SJSA1 (cell line): ENCODE measurements at regions not wholly inside any gene's neighbourhood (a gene's known extent, or its start where the extent isn't known, plus 50 kb on each side); places are given as distances from the start of the nearest gene placed in this dataset.
"Not testable (repeated sequence)": the region's sequence is repeated elsewhere in the genome, so short reads cannot be mapped to it uniquely, and the experiment has no call there.

ENCODE experiments used
- DNase-seq, 2 experiments: peaks; one replicate each; pipeline ENCODE4 v3.0.0-alpha.2; 2015 to 2020; ENCODE audit warnings: low spot score in 2 of 2, low read depth in 1 of 2
- H3K27ac ChIP-seq: fragments of 250-450 bp; sonication (Bioruptor Pico); 2 replicates; pipeline ENCODE4 v1.5.1; 2020; ENCODE audit warnings: mild to moderate bottlenecking, moderate library complexity
- H3K27me3 ChIP-seq: fragments of 250-450 bp; sonication (Bioruptor Pico); replicated peaks from 2 replicates; pipeline ENCODE4 v1.5.1; 2020; ENCODE audit warnings: mild to moderate bottlenecking, moderate library complexity
- H3K36me3 ChIP-seq: fragments of 250-450 bp; sonication (Bioruptor Pico); 2 replicates; pipeline ENCODE4 v1.5.1; 2020; ENCODE audit warnings: mild to moderate bottlenecking
- H3K4me1 ChIP-seq: fragments of 250-450 bp; sonication (Bioruptor Pico); replicated peaks from 2 replicates; pipeline ENCODE4 v1.6.1; 2021; ENCODE audit warnings: mild to moderate bottlenecking
- H3K4me3 ChIP-seq: fragments of 250-450 bp; sonication (Bioruptor Pico); 2 replicates; pipeline ENCODE4 v1.5.1; 2020; ENCODE audit warnings: mild to moderate bottlenecking
- H3K9me3 ChIP-seq: fragments of 250-450 bp; sonication (Bioruptor Pico); replicated peaks from 2 replicates; pipeline ENCODE4 v1.5.1; 2020; ENCODE audit warnings: mild to moderate bottlenecking

DNA sequence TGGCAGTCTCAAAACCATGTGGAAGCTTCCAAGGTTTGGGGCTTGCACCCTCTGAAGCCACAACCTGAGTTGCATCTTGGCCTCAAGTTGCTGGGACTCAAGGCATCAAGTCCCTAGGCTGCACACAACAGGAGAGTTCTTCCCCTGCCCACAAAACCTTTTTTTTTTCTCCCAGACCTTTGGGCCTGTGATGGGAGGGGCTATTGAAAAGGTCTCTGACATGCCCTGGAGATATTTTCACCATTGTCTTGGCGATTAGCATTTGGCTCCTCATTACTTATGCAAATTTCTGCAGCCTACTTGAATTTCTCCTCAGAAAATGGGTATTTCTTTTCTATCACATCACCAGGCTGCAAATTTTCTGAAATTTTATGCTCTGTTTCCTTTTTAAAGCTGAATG lies 349.5 kb upstream of the EDA2R start:
- no peak overlapping the region for H3K27ac ChIP-seq
- H3K36me3 ChIP-seq: no peaks in the 10 kb centered on the region
- no peaks in the 10 kb centered on the region for H3K27me3 ChIP-seq
- DNase-seq: no peak
- no peak overlapping the region for H3K4me3 ChIP-seq
- no peaks in the 10 kb centered on the region for H3K9me3 ChIP-seq
- H3K4me1 ChIP-seq: no peaks in the 10 kb centered on the region

DNA sequence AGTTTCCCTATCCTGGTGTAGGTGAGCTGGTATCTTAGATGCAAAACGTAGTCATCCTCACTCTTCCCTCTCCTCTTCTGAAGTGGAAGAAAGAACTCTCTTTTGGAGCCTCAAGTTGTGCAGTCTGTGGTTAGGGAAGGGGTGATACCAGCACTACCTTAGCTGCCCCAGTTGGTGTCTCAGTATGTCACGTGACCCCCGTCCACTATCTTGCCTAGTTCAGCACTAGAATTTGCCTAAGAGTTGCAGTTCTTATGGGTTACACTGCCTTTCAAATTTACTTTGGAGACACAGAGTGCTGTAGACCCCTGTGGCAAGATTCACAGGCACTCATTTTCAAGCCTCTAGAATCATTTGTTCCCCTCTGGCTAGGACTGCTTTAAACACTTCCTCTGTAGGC lies 322.8 kb upstream of the EDA2R start:
- Histone ChIP-seq H3K27me3 (no peaks in the 10 kb centered on the region), H3K36me3 (no peaks in the 10 kb centered on the region), H3K27ac (no peak overlapping the region), H3K4me3 (no peak overlapping the region), H3K9me3 (no peaks in the 10 kb centered on the region), H3K4me1 (no peaks in the 10 kb centered on the region)
- DNase-seq: no peak

DNA sequence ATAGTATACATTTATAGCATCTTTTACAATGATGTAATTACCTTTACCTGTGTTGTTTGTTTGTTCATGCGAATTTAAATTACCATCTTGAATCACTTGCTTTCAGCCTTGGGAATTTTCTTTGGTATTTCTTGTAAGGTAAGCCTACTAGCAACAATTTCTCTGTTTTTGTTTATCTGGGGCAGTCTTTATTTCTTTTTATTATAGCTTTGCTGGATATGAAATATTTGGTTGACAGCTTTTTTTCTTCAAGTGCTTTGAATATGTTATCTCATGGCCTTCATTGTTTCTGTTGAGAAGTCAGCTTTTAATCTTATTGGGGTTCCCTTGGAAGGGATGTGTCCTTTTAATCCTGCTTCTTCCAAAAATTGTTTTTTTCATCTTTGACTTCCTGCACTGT lies 292.8 kb upstream of the EDA2R start:
- DNase-seq: no peak
- no peaks in the 10 kb centered on the region for H3K36me3 ChIP-seq
- no peaks in the 10 kb centered on the region for H3K4me1 ChIP-seq
- no peaks in the 10 kb centered on the region for H3K27me3 ChIP-seq
- H3K9me3 ChIP-seq: no peaks in the 10 kb centered on the region
- H3K4me3 ChIP-seq: no peak overlapping the region
- H3K27ac ChIP-seq: no peak overlapping the region

DNA sequence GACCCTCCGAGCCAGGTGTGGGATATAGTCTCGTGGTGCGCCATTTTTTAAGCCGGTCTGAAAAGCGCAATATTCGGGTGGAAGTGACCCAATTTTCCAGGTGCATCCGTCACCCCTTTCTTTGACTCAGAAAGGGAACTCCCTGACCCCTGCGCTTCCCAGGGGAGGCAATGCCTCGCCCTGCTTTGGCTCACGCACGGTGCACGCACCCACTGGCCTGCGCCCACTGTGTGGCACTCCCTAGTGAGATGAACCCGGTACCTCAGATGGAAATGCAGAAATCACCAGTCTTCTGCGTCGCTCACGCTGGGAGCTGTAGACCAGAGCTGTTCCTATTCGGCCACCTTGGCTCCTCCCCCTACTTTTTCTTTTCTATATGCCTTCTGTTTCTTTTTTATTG lies 291.6 kb upstream of the EDA2R start:
- H3K27me3 ChIP-seq, H3K27ac ChIP-seq, H3K36me3 ChIP-seq, H3K4me1 ChIP-seq, DNase-seq, H3K4me3 ChIP-seq, H3K9me3 ChIP-seq: not testable (repeated sequence)

DNA sequence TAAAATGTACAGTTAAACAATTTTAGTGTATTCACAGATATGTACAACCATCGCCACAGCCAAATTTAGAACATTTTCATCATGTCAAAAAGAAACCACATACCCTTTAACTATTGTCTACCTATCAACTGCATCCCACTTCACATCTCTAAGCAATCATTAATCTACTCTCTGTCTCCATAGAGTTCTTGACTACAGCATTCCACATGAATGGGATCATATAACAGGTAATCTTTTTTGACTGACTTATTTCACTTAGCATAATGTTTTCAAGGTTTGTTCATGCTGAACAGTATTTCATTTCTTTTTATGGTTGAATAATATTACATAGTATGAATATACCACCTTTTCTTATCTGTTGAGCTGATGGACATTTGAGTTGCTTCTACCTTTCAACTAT lies 281.4 kb upstream of the EDA2R start:
- DNase-seq: no peak

DNA sequence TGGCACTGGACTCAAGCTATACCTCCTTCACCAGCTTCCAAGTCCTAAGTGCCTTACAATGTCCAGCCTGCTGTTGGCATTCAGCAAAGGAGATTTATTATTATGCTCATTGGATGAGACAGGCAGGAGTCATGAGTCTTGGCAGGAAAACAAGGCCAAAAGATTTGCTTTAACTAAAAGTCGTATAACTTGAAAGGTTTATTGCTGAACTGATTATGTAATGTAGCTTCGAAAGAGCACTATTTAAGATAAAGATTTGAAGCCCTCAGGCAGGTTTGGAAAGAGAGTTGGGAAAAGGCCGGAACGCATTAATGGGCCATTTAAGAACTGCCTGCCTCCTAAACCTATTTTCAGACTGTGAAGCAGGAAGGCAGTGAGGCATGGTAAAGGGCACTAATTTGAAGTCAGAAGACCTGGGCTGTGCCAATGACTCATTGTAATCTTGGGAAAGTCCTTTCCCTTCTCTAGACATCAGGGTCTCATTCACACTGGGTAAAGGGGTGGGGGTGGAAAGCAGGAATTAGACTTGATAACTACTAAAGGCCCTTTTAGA lies 280.5 kb upstream of the EDA2R start:
- Histone ChIP-seq H3K4me3 (no peak overlapping the region), H3K36me3 (no peaks in the 10 kb centered on the region), H3K27me3 (no peaks in the 10 kb centered on the region), H3K4me1 (no peaks in the 10 kb centered on the region), H3K9me3 (no peaks in the 10 kb centered on the region), H3K27ac (no peak overlapping the region)
- DNase-seq: no peak

More for the DNA sequence above, 281.4 kb upstream of the EDA2R start:
- Histone ChIP-seq H3K4me1 (no peaks in the 10 kb centered on the region), H3K27me3 (no peaks in the 10 kb centered on the region), H3K36me3 (no peaks in the 10 kb centered on the region), H3K9me3 (no peaks in the 10 kb centered on the region), H3K27ac (no peak overlapping the region), H3K4me3 (no peak overlapping the region)

DNA sequence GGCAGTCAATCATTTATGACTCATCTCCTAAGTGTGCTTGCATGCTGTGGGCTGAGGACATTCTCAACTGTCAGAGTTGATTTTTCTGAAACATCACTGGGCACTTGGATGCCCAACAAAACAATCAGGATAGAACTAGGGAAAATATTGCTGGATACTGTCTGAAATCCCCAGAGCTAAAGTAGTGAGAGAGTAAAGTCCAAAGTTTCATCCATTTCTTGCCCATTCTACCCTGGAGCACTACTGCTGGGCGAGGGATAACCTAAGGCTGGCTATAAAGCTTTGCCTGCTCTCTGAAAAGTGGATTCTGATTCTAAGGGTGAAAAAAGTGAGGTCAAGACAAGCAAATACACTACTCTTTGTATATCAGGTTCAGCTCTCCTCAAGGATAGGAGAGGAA lies 279.6 kb upstream of the EDA2R start:
- H3K4me3 ChIP-seq: no peak overlapping the region
- no peaks in the 10 kb centered on the region for H3K4me1 ChIP-seq
- H3K9me3 ChIP-seq: no peaks in the 10 kb centered on the region
- no peaks in the 10 kb centered on the region for H3K27me3 ChIP-seq
- no peaks in the 10 kb centered on the region for H3K36me3 ChIP-seq
- no peak overlapping the region for H3K27ac ChIP-seq
- no peak for DNase-seq

DNA sequence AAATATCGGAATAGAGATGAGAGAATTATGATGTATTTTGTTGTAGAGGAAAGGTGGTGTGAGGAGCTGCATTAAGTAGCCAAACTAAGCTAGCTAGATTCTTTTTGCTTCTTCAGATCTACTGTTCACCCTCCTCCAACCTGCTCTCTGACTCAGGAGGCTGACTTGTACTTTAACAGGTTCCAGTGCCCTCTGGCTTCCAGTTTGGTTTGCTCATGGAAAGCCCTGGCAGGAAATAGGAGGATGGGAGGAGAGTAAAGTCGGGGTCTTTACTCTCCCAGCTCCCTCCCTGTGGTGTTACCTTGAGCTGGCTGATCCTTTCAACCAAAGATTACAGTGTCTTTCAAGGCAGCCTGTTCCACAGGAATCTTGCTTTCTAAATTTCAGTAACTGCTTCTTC lies 277.0 kb upstream of the EDA2R start:
- Histone ChIP-seq H3K27me3 (no peaks in the 10 kb centered on the region), H3K27ac (no peak overlapping the region), H3K9me3 (no peaks in the 10 kb centered on the region), H3K36me3 (no peaks in the 10 kb centered on the region), H3K4me3 (no peak overlapping the region), H3K4me1 (no peaks in the 10 kb centered on the region)
- no peak for DNase-seq

DNA sequence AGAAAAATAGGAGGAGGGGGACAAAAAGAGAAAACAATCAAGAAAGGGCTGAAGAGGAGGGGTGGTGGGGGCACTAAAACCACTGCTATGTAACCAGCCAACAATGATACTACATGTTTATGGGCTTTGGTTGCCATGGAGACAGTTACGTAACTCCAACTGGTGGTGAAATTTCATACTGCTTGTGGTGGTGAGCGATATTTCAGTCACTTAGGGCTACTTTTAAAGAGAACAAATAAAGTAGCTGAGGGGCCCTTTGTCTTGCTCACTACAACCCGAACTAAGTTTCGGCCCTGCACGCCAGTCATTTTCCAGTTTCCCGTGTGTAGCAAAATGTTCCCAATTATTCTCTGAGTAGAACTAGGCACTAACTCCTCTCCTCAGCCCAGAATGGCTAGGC lies 275.2 kb upstream of the EDA2R start:
- Histone ChIP-seq H3K4me1 (no peaks in the 10 kb centered on the region), H3K27ac (no peak overlapping the region), H3K4me3 (no peak overlapping the region), H3K27me3 (no peaks in the 10 kb centered on the region), H3K9me3 (no peaks in the 10 kb centered on the region), H3K36me3 (no peaks in the 10 kb centered on the region)
- no peak for DNase-seq

DNA sequence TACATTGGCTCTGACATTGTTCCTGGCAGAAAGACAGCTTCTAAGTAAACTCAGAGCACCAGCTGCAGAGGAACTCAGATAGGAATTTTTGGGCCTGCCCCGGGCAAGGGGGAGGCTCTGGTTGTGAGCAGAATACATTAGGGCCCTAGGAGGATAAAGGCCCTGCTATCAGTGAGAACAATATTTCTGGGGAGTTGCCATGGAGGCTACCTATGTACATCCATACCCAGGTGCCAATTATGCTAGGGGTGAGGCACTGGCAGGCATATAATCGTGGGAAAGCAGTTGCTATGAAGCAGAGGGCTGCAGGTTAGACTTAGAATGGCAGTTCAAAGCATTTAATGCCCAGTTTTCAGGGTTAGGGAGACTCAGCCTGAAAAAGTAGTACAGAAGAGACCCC lies 273.5 kb upstream of the EDA2R start:
- no peaks in the 10 kb centered on the region for H3K27me3 ChIP-seq
- H3K27ac ChIP-seq: no peak overlapping the region
- H3K4me3 ChIP-seq: no peak overlapping the region
- no peaks in the 10 kb centered on the region for H3K36me3 ChIP-seq
- H3K9me3 ChIP-seq: no peaks in the 10 kb centered on the region
- DNase-seq: no peak
- H3K4me1 ChIP-seq: no peaks in the 10 kb centered on the region

DNA sequence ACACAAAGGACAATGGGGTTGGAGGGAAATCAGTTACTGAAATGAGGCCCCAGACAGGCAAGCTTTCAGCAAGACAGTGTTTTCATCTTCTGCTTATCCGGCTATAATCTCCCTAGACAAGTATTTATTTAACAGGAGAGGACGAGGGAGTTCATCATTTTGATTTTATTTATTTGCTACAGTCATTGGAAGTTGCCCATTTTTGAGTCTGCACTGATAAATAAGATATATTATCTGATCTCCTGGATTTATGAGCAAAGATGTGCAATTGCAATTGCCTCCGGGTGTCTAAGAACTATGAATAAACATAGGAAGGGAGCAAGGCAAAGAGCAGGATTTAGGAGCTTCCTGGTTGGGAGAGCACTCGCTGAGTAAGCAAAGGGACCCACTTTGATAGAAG lies 263.2 kb upstream of the EDA2R start:
- no peak overlapping the region for H3K27ac ChIP-seq

DNA sequence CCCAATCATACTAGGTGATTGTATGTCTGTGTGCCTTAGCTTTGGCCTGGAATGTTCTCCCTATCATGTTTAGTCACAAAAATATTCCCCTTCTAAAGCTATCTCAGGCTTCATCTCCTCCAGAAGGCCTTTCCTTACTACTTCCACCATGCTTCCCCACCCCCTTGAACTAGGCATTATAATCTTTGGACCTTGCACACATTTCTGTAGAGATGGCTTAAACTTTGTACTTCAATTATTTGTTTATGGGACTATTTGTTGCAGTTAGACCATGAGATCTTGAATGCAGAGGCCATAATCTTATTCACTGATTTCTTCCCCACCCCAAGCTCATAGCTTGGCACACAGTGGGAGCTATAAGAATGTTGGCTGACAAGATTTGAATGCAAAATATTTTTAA lies 262.0 kb upstream of the EDA2R start:
- Histone ChIP-seq H3K27ac (no peak overlapping the region), H3K4me1 (no peaks in the 10 kb centered on the region), H3K4me3 (no peak overlapping the region), H3K9me3 (no peaks in the 10 kb centered on the region), H3K27me3 (no peaks in the 10 kb centered on the region), H3K36me3 (no peaks in the 10 kb centered on the region)
- DNase-seq: no peak

More for the DNA sequence above, 263.2 kb upstream of the EDA2R start:
- DNase-seq: no peak
- H3K4me3 ChIP-seq: no peak overlapping the region
- H3K4me1 ChIP-seq: no peaks in the 10 kb centered on the region
- H3K27me3 ChIP-seq: no peaks in the 10 kb centered on the region
- no peaks in the 10 kb centered on the region for H3K9me3 ChIP-seq
- H3K36me3 ChIP-seq: no peaks in the 10 kb centered on the region

DNA sequence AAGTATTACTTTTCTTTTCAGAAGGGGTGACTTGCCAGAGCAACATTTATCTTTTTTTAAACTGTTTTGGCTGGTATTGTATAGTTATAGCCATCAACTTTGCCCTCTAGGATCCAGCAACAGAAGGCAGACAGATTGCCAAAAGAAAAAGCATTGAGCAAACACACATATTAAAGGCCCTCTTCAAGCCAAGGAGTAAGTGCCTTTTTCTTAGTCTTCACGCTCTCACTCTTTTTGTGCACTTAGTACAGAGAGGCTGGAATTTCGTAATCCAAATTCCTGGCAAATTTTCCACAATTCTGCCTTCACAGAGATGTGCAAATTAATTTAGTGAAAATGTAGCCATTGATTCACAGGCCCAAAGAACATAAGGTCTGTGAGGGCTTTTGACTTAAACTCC lies 253.1 kb upstream of the EDA2R start:
- no peak for DNase-seq
- Histone ChIP-seq H3K27ac (no peak overlapping the region), H3K4me3 (no peak overlapping the region), H3K27me3 (no peaks in the 10 kb centered on the region), H3K4me1 (no peaks in the 10 kb centered on the region), H3K9me3 (no peaks in the 10 kb centered on the region), H3K36me3 (no peaks in the 10 kb centered on the region)

DNA sequence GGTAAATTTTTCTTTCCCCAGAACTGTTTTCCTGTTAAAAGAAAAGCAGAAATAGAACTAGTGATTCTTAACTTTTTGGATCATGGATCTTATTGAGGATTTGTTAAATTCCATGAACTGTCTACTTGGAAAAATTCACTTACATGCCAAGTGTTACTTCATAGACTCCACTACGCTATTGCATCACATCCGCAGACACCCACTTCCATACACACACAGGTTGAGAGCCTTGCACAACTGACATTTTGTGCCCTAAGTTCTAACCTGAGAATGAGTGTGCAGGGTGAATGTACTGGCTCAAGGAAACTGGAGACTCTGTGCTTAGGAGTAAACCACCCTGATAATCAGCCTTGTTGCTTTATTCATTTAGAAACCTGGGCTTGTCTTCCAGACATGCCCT lies 250.5 kb upstream of the EDA2R start:
- no peaks in the 10 kb centered on the region for H3K36me3 ChIP-seq
- no peaks in the 10 kb centered on the region for H3K27me3 ChIP-seq
- H3K27ac ChIP-seq: no peak overlapping the region
- no peak for DNase-seq
- no peaks in the 10 kb centered on the region for H3K9me3 ChIP-seq
- no peaks in the 10 kb centered on the region for H3K4me1 ChIP-seq
- H3K4me3 ChIP-seq: no peak overlapping the region

DNA sequence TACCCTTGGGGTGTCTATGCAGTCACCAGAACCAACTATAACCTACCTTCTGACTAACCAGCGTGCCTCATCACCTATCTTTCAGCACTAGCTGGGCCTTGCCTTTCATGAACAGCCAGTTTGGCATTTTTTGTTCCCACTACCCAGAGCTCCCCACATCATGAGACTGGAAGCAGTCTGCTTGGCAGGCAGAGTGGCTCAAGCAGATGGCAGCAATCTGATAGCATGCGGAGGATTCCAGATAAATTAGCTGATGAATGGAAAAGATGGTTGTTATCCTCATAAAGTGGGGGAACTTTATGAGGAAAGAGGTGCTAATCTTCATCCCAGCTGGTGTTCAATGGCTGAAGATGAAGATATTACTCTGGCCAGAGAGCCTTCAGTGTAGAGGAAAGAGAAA lies 243.2 kb upstream of the EDA2R start:
- Histone ChIP-seq H3K9me3 (no peaks in the 10 kb centered on the region), H3K27me3 (no peaks in the 10 kb centered on the region), H3K36me3 (no peaks in the 10 kb centered on the region), H3K4me1 (no peaks in the 10 kb centered on the region), H3K4me3 (no peak overlapping the region), H3K27ac (no peak overlapping the region)
- DNase-seq: no peak
